ENCODE measurements at regions not wholly inside any gene's neighbourhood (a gene's known extent, or its start where the extent isn't known, plus 50 kb on each side); places are given as distances from the start of the nearest gene placed in this dataset.
"Not testable (repeated sequence)": the region's sequence is repeated elsewhere in the genome, so short reads cannot be mapped to it uniquely, and the experiment has no call there.

DNA sequence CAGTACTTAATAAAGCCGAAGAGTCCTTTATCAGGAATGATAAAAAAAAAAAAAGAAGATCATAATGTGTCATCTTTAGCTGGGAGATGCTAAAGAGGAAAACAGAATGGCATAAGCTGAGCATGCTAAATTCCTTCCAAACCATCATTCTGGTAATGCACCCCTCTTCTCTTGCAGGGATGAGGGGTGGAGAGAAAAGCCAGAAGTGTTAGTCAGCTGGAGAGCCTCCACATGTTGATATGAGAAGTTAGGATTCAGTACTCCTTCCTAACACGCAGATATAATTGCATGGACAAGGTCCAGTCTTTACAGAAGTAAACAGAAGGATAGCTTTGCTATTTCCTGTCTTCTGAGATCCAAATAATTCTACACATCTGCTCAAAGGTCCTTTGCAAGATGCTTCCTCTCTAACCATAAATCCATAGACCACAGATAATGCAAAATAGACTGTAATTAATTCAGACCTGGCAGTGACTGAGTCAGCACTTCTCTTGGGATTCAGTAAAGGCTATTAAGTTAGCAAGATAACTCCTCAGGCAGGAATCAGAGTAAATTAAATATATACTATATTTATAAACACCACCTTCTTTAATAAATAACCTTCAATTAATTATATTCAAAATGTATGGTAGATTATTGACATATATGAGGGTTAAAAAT, 930.0 kb upstream of the KLHL29 start:
- no peak for DNase-seq

DNA sequence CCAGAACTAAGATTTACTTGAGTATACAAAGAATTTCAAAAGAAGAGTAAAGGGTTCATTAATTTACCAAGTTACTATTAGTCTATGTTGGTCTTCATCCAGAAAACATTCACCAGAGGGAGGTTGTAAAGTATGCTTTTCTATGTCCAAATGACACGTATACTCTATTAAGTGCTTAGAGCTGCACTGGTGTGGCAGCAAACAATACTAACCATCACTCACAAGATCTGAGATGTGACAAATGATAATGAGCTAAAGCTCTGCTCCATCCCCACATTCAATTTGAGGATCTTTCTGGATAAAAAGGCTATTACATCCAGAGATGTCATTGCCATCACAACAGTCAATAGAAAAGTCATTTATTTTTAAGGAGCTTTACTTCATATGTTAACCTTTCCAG, 926.5 kb upstream of the KLHL29 start:
- no peak for DNase-seq

DNA sequence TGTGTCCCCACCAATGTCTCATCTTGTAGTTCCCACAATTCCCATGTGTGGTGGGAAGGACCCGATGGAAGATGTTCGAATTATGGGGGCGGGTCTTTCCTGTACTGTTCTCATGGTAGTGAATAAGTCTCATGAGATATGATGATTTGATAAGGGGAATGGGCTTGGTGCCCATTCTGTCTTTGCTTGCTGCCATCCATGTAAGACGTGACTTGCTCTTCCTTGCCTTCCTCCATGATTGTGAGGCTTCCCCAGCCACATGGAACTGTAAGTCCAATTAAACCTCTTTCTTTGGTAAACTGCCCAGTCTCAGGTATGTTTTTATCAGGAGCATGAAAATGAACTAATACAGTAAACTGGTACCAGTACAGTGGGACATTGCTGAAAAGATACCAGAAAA, 909.9 kb upstream of the KLHL29 start:
- DNase-seq = not testable (repeated sequence)

DNA sequence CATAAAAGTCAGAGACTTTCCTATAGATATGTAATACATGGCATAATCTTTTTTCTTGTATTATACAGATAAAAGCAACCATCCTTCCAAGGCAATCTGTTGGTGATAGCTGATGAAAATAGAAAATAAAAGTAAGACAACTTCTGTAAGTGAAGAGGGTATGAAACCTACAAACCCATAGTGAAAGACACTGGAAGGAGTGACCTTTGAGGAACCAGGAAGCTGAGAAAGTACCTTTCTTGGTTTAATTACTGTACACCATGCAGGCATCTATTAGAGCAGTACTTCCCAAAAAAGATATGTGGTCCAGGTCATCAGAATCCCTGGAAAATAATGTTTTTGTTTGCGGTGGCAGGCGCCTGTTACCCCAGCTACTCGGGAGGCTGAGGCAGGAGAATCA, 906.6 kb upstream of the KLHL29 start:
- DNase-seq = no peak

DNA sequence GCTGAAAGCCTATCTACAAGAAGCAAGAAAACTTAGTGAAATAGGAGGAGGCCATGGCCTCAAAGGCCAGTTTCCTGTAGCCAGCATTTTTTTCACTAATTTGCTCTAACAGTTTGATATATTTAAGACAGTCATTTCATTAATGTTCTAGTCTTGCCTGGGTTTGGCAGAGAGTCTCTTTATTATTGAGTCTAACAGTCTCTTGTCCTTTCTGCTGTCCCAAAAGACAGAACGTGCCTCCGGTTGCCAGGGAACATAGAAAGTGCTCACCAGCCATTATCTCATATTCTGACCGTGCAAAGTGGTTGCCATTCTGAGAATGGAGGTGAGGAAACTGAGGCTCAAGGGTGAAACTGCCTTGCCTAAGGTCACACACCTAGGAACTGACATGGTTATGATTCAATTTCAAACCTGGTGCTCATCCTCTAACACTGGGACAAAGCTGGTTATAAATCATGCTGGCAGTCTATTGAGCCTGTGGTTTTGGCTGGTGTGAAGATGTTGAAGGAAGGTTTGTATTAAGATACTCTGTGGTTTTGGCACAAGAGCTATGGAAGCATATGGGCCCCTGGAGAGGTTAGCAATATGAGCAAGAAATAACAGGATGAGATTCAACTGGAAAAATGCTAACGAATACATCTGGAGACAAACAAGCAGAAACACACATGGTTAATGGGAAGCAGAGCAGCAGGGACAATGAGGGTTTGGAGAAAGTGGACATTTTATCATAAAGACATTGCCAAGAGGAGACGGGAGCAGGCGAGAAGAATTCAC, 903.3 kb upstream of the KLHL29 start:
- peak; percentile 70 for DNase-seq

DNA sequence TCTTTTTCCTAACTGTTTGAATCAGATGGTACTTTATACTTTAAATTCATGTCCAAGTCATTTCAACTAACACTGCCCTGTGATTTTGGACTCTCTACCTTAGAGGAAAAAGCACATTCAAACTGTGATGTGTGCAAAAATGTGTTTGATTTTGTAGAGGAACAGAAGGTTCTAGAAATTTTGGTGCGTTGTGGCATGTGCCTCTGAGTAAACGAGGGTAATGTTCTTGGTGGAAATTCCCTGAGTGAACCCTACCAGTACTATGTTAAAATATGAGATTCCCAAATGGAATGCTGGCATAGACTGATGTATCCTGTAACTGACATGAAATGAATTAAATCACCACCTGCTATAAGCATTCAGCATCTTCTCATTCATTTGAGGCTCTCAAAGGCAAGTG, 901.9 kb upstream of the KLHL29 start:
- no peak for DNase-seq

DNA sequence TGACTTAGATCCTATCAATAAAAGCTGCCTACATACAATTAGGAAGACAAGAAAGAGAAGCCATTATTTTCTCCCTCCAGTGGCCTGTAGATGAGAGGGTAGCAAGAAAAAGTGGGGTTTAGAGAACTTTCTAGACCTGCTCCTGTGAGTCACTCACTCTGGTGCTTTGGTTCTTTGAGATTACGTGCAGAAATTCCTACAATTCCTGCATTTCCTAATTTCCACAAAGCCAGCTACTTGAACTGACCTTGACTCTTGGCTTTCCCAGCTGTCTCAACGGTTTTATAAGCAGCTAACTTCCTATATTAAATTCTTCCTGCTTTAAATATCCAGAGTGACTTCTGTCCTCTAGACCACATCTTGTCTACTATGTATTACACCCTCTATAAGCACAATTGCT, 899.5 kb upstream of the KLHL29 start:
- no peak for DNase-seq

DNA sequence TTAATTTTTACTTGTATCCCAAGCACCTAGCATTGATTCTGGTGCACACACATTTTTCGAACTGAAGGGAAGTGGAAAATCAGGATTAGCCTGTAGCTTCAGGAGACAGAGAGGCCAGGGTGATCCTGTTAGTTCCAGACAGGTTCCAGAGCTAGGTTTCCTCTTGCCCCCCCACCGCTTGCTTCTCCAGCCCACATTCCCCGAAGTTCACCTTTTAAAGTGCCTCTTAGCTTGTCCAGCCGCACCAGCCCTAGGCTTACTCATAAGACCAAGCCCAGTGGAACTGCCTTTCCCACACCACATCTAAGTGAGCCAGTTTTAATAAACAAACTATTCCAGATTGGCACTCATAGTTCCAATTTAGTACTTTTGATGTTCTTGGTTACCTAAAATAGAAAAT, 898.6 kb upstream of the KLHL29 start:
- no peak for DNase-seq

DNA sequence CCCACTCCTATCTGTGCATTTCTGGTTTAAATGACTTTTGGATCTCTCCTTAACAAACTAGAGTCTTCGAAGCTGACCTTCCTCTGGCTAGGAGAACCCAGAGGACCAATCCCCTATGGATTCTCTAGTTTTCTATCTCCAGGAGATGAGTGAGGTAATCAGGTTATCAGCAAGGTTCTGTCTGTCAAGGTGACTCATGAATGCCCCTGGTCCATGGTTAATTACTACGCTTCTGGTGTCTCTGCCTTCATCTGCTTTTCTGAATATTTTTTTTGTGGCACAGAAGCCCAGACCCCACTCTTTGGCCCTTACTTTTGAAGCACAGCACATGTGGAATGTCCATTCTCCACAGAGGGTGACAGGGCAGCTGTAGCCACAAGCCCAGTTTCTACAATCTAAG, 897.9 kb upstream of the KLHL29 start:
- DNase-seq = no peak

DNA sequence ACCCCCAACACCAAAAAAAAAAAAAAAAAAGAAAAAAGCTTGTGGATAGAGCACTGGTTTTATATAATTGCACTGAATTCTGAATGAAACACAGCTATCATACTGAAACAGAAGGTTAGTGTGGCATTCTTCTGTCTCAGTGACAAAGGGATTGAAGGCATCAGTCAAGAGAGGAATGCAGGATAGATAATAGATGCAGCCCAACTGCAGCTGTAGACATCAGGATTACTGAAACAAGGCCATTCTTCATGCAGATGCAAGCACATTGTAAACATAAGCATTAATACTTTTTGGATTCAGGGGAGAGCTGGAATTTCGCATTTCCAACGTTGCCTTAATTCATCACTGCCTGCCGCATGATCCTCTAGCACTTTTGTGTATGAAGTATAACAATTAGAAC, 897.4 kb upstream of the KLHL29 start:
- no peak for DNase-seq

DNA sequence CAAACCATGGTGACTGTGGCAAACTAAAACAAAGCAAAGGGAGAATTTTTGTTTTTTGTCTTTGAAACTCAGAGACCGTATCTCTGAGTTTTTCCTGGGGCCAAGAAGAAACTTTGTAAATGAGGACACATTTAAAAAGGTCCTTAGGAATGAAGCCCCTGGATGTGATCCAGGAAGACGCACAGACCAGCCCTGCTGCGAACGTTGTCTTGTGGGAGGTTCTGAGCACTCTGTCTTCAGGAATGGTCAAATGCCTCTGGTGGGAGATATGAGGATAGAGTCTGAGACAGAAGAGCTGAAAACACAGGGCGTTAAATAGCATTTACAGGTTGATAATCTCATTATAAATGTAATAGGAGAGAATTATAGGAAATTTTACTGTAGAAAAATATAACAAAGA, 893.5 kb upstream of the KLHL29 start:
- no peak for DNase-seq

DNA sequence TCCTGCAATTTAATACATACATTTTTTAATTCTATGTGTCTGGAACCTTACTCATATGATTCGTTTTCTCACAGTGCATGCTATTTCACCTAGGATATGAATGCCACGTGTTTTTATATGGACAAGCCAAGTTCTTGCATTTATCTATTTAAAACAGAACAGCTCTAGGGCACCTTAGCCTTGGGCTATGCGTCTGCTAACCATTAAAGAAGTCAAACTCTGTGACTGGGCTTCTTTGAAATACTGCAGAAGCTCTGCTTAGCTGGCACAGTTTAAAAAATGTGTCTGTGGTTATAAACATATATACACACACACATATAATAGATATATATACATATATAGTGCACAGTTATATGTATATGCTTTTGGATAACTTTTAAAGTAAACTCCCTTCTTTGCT, 890.8 kb upstream of the KLHL29 start:
- DNase-seq = no peak

DNA sequence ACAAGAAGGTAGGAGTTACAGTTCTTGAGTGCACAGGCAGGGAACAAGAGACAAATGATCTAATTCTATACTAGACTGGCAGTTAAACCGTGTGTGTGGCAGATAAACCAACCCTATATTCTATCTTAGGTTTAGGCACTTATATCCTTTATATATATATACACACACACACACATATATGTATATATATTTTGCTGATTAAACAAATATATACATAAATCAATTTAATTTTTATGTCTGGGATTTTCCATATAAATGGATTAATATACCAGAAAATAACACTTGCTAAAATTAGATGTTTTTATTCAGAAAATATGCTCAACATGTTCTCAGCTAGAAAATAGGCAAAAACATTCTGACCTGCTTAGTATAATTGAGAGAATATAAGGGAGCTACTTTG, 887.9 kb upstream of the KLHL29 start:
- no peak for DNase-seq

DNA sequence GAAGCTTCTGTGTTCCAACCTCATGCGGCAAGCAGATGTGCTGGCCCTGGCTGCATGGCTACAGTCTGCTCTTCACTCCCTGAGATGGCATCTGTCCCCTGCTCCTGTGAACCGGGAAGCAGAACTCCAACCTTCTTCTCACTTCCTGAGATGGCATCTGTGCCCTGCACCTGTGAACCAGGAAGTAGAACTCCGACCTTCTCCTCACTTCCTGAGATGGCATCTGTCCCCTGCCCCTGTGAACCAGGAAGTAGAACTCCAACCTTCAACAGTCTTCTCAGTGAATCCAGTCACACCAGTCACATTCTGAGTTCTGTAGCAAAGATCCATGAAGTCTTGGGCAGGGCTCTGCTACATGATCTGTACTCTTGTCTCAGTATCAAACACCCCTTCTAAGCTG, 887.2 kb upstream of the KLHL29 start:
- no peak for DNase-seq

DNA sequence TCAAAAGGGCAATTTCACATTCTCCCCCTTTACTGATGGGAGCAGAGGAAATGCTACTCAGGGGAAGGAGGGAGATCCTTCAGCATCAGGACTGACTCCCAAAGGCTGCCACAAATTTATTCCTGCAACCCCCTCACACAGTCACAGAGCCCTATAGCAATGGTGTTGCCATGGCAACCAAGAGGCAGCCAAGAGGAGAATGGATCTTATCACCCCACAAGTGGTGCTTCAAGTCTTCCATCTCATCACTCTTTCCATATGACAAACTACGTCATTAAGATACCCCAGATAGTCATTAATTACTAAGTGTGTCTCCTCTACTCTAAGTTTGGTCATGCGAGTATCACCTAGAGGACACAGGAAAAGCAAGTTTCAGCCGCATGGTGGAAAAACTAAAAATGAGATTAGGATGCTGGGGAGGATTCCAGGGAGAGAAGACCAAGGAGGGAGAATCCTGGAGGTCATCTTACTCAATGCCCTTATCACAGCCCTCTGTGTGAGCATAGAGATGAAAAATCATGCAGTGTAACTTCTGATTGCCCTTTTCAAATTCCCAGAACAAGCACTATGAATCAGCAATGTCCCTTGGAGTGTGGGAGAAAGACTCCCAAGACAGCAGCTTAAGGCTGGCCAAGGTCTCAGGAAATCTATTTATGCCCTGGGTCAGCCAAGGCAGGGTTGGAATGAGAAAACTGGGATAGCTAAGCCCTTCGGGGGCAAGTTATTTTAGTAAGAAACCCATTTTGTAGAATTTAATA, 885.7 kb upstream of the KLHL29 start:
- no peak for DNase-seq

DNA sequence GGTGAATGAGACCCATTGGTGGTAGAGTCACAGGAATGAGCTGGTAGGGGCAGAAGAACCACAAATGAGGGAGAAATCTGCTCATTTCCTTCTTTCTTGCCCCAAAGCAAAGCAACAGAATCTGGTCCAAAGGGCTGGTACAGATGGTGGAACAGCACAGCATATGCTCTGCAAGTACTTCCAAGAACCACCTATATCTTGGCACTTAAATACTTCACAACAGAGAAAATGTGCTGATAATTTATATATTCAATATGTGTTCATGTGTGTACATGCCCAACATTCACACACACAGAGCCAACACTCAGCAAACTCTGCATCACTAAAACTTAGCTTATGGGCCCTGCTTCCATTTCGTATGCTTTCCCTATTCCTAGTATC, 884.4 kb upstream of the KLHL29 start:
- DNase-seq = no peak

DNA sequence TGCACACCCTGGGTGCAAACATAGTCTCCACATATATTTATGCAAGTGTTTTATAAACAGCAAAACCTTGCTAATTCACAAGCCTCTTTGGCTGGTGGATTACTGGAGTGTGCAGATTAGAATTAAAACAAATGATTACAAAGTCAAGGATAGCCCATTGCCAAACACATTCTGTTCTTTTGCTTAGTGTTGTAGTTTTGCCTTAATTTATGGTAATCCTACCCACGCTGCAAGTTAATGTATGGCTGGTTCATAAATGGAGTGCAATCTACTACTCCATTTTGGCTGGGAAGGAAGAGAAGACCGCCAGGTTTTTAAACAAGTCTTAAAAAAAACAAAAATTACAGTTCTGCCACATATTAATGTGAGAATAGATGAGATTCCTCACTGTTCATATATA, 883.1 kb upstream of the KLHL29 start:
- no peak for DNase-seq

DNA sequence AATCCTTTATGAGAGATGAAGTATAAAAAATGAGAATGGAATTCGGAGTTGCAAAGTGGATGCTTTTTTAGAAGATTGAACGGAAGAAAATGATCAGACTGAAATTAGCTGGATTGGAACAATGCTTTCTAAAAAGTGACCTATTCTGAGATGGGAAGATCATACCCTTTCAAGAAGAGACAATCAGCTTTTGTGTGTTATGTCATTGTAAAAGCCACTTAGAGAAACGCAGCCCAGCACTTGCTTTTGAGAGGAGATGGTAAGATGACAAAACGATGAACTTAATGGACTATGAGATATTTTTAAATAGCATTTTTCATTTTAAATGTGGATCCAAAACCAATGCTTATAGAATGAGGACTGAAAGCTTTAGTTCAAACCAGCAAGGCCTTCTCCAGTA, 871.4 kb upstream of the KLHL29 start:
- no peak for DNase-seq

DNA sequence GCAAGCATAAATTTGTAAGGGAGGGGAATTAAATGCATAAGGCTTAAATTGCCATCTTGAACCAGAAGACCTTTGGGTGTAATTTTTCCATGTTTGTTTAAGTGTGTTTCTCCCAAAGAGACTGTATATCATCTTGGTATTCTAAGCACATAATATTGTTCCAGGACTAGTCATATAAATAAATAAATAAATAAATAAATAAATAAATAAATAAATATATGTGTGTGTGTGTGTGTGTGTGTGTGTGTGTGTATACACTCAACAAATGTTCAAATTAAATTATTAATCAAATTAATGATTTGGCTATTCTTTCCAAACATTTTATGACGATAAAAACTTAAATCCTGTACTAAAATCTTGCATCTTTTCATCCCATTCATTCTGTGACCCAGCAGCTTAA, 867.8 kb upstream of the KLHL29 start:
- no peak for DNase-seq

DNA sequence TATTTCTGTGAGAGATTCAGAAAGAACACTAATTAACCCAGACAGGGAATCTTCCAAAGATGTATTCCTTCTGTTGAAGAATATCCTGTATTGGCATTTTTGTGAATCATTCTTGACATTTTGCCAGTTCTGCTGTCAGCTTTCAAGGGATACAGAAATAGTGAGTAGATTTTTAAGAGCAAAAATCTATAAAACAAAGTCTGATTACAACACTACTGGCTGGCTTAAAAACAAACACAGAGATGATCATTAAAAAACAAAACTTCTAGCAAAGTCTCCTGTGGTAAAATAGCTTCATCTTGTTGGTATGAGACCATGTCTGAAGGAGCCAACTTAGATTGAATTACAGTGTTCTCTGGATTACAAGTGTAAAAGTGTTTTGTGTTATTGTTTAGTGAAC, 866.3 kb upstream of the KLHL29 start:
- no peak for DNase-seq

DNA sequence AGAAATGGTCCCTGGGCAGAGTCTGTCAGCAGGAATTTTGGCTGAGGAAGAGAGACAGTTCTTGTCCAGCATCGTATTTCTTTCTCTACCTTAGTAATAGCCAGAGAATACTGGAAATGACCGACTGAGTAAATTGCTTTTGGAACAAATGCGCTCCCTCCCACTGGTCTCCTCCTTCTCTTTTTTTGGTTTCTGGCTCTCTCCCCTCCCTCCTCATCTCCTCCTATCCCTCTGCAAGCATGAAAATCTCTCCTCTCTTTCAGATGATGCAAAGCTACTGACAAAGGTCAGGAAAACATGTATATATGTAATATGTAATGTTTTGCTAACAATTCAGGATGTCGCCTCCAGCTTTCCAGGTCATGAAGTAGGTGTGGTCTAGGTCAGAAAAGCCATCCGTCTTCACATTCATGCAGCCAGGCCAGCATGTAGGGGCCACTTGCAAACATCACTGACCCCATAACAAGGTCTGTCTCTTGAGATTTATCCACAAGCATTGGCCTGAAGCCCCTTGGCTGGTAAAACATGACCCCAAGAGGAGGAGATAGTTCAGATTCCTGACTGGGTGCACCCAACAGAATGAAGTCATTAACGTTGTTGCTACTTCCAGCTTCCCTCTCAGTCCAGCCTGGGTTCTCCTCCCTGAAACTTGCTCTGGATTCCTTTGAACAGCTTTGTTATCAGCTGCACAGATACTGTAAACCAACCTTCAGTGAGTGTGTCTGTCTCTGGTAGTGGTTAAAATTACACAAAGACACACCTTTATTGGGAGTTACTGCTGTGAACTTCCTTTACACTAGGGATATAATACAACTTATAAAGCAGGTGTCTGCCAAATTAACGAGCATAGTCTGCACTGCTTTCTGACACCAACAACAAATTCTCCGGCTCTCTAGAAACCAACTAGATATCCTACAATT, 864.4 kb upstream of the KLHL29 start:
- DNase-seq = no peak

DNA sequence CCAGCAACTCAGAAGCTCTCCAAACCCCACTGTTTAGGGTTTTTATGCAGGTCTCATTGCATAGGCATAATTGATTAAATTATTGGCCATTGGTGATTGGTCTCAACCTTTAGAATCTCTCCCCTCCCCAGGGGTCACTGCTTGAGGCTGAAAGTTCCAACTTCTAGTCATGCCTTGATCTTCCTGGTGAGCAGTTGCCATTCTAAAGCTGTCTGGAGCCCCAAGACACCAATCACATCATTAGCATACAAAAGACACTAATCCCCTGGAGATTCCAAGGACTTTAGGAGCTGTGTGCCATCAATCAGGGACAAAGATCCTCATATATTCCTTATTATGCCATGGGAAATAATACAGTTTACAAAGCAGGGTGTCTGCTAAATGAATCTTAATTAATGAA, 863.4 kb upstream of the KLHL29 start:
- DNase-seq = no peak

DNA sequence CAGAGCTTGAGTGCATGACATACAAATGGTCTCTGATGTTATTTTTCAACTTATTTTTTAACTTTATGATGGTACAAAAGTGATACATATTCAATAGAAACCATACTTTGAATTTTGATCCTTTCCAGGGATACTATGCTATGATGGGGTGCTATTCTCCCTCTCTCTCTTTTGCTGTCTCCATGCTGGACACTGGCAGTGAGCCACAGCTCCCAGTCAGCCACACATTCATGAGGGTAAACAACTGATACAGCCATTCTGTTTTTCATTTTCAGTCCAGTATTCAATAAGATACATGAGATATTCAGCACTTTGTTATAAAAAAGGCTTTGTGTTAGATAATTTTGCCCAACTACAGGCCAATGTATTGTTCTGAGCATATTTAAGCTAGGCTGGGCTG, 859.3 kb upstream of the KLHL29 start:
- DNase-seq = no peak

Measured in DMS 273 treated with DMSO at 0.1 percent for 48 hours (cell line).